GM21737 (cell line): ENCODE measurements at regions not wholly inside any gene's neighbourhood (a gene's known extent, or its start where the extent isn't known, plus 50 kb on each side); places are given as distances from the start of the nearest gene placed in this dataset.

ENCODE experiments used
- ATAC-seq: cut with Tn5 transposase; IDR thresholded peaks from one replicate; pipeline ENCODE4 v1.9.1; 2021; ENCODE audit warnings: mild to moderate bottlenecking, moderate library complexity; ENCODE audit not compliant: unreplicated experiment

- ATAC-seq, result no peak
Observed at GRCh38 chr20:7673841-7674240, 266.4 kb downstream of the HAO1 start.

- no peak for ATAC-seq
Observed at GRCh38 chr20:7682916-7683315, 257.3 kb downstream of the HAO1 start.

- no peak for ATAC-seq
Observed at GRCh38 chr20:7687065-7687464, 253.2 kb downstream of the HAO1 start.

GRCh38 chr20:7689151-7689550 lies 251.1 kb downstream of the HAO1 start:
- ATAC-seq, result no peak

- ATAC-seq, result no peak
Observed at GRCh38 chr20:7691647-7692269, 248.5 kb downstream of the HAO1 start.

GRCh38 chr20:7692478-7692877 lies 247.8 kb downstream of the HAO1 start:
- no peak for ATAC-seq

GRCh38 chr20:7693761-7694160 lies 246.5 kb downstream of the HAO1 start:
- ATAC-seq, result no peak

GRCh38 chr20:7695051-7695495 lies 245.2 kb downstream of the HAO1 start:
- no peak for ATAC-seq

- no peak for ATAC-seq
Observed at GRCh38 chr20:7695635-7696034, 244.6 kb downstream of the HAO1 start.

- ATAC-seq, result no peak
Observed at GRCh38 chr20:7696311-7696710, 243.9 kb downstream of the HAO1 start.

- ATAC-seq, result no peak
Observed at GRCh38 chr20:7702141-7702540, 238.1 kb downstream of the HAO1 start.

GRCh38 chr20:7703551-7703961 lies 236.7 kb downstream of the HAO1 start:
- no peak for ATAC-seq

- ATAC-seq, result no peak
Observed at GRCh38 chr20:7703996-7704395, 236.3 kb downstream of the HAO1 start.

- ATAC-seq, result no peak
Observed at GRCh38 chr20:7708112-7708511, 232.1 kb downstream of the HAO1 start.

GRCh38 chr20:7708782-7709181 lies 231.5 kb downstream of the HAO1 start:
- no peak for ATAC-seq

- no peak for ATAC-seq
Observed at GRCh38 chr20:7710440-7710839, 229.8 kb downstream of the HAO1 start.

- ATAC-seq, result no peak
Observed at GRCh38 chr20:7712661-7713060, 227.6 kb downstream of the HAO1 start.

- no peak for ATAC-seq
Observed at GRCh38 chr20:7714549-7714948, 225.7 kb downstream of the HAO1 start.

GRCh38 chr20:7716286-7716972 lies 223.8 kb downstream of the HAO1 start:
- no peak for ATAC-seq

- no peak for ATAC-seq
Observed at GRCh38 chr20:7722564-7722963, 217.7 kb downstream of the HAO1 start.

GRCh38 chr20:7723284-7723683 lies 217.0 kb downstream of the HAO1 start:
- no peak for ATAC-seq

GRCh38 chr20:7728338-7728737 lies 211.9 kb downstream of the HAO1 start:
- ATAC-seq, result no peak

GRCh38 chr20:7734216-7734615 lies 206.0 kb downstream of the HAO1 start:
- no peak for ATAC-seq
